NB4 (cell line): ENCODE measurements at regions not wholly inside any gene's neighbourhood (a gene's known extent, or its start where the extent isn't known, plus 50 kb on each side); places are given as distances from the start of the nearest gene placed in this dataset.

Experiments
- DNase-seq: peaks from one replicate; pipeline ENCODE4 v3.0.0; 2010; ENCODE audit warnings: low read depth
- H3K4me3 ChIP-seq: one replicate; pipeline ENCODE4 v1.5.1; 2011; ENCODE audit warnings: mild to moderate bottlenecking, low read depth, low read length, moderate library complexity
- CTCF ChIP-seq: IDR thresholded peaks from one replicate; pipeline ENCODE4 v1.5.1; 2012; ENCODE audit warnings: low read depth, low read length
- MAX ChIP-seq: IDR thresholded peaks from 2 replicates; pipeline ENCODE4 v1.6.1; 2011; ENCODE audit warnings: low read depth, low read length
- MYC ChIP-seq: IDR thresholded peaks from 2 replicates; pipeline ENCODE4 v1.6.1; 2011; ENCODE audit warnings: low read depth, low read length
- POLR2A ChIP-seq: IDR thresholded peaks from 2 replicates; pipeline ENCODE4 v1.6.1; 2011; ENCODE audit warnings: mild to moderate bottlenecking; ENCODE audit not compliant: insufficient read length; ENCODE audit errors: extremely low read depth

DNA sequence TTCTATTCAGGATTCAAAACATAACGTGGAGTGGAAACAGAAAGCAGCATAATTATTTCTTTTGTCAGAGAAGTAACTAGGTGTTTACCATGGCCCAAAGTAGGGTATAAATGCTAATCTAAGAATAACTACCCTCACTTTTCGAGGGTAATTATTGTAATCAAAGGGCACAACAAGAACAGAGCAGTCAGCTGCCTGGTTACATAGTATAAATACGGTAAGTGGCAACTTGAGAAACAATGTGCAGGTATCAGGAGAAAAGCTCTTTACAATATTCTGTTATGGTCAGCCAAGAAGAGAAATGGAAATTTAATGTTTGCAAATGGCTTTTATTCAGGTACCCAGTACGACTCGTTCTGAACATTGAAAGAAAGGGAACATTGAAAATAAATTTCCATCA is 242.0 kb upstream of the NPY start:
- DNase-seq: no peak
- TF ChIP-seq MYC (no peak), CTCF (no peak), POLR2A (no peak), MAX (no peak)
- no peak overlapping the region for H3K4me3 ChIP-seq

- TF ChIP-seq POLR2A: no peak
- TF ChIP-seq CTCF: no peak
- no peak for TF ChIP-seq MAX
- TF ChIP-seq MYC: no peak
- H3K4me3 ChIP-seq: no peak overlapping the region
- DNase-seq: no peak
Measured at GRCh38 chr7:24049296-24049695, 234.7 kb upstream of the NPY start.

- H3K4me3 ChIP-seq: no peak overlapping the region
- DNase-seq: no peak
- TF ChIP-seq MAX (no peak), CTCF (no peak), MYC (no peak), POLR2A (no peak)
Measured at GRCh38 chr7:24050991-24051560, 232.9 kb upstream of the NPY start.

DNA sequence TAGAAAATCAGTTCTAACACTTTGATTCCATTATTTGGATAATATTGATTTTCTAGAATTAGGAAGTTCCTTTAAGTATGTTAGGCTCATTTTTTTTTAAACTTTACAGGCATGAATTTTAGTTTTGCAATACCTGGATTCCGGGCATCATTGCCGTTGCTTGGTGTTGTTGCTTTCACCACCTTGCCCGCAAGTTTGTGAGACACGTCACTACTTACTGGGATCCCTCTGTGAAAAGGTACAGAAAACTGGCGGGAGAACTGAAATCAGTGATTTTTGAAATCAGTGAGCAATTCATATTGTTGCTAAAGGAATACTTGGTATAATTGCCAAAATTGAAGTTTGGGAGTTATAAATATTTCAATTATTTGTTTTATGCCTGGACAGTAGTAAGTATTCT is 232.3 kb upstream of the NPY start:
- TF ChIP-seq POLR2A (no peak), MYC (no peak), MAX (no peak), CTCF (no peak)
- no peak overlapping the region for H3K4me3 ChIP-seq
- no peak for DNase-seq

DNA sequence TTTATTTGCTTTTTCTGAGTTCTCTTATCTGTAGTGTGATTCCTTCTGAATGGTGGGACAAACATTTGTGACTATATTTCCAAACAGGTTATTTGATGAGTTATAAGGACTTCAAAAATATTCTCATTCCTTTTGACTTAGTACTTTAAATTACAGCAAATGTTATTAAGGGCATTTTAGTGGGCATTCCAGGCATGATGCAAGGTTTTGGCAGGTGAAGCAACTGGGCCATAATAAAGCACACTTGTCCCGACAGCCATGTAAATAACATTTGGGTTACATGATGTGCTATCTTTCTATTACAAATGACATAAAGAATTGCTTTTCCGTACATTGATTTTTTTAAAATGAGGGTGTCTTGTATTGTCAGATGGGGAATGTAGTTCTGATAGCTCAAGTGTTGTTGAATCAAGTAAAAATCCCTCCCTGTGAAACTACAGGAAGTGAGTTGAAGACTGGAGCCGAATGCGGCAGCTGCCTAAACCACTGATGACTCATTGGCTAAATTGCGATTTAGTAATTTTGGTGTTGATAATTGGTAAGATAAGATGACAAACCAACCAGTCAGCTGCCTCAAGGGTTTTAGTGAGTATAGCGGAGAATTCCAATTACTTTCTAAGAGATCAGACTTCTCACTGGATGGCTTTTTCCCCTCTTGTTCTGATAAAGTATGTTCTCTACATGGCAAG is 231.3 kb upstream of the NPY start:
- DNase-seq: peak; percentile 88
- TF ChIP-seq MYC (no peak), MAX (no peak), CTCF (no peak), POLR2A (no peak)
- no peak overlapping the region for H3K4me3 ChIP-seq
